ENCODE measurements at regions not wholly inside any gene's neighbourhood (a gene's known extent, or its start where the extent isn't known, plus 50 kb on each side); places are given as distances from the start of the nearest gene placed in this dataset.

GRCh38 chr5:123987956-123988355, 476.0 kb downstream of the CSNK1G3 start:
- no peak for DNase-seq (ENCODE audit: low spot score)
- Histone ChIP-seq H3K27ac (ENCODE audit: low read depth in 1 of 2, low read length in 2 of 2) (no peak overlapping the region), H3K9me3 (ENCODE audit: control insufficient read depth in 4 of 4, low read length in 3 of 4) (no peaks in the 10 kb centered on the region), H3K36me3 (ENCODE audit: control insufficient read depth in 4 of 4, insufficient read depth in 3 of 4, low read depth in 1 of 4, low read length in 3 of 4) (no peaks in the 10 kb centered on the region), H3K4me1 (ENCODE audit: control insufficient read depth in 4 of 4, insufficient read depth in 4 of 4, low read length in 3 of 4) (no peaks in the 10 kb centered on the region), H3K9ac (ENCODE audit: low read depth in 1 of 2, low read length in 2 of 2) (no peak overlapping the region), H3K27me3 (ENCODE audit: control insufficient read depth in 4 of 4, insufficient read depth in 4 of 4, low read length in 3 of 4) (peaks cover 0 to 4% (median 0%) of the 10 kb centered on the region in 4 donors), H3K4me3 (ENCODE audit: low read depth in 1 of 3, low read length in 3 of 3) (no peak overlapping the region)
- WGBS = 84% methylated on average over 5 of the region's 5 CpGs
- TF ChIP-seq ATF3 (IDR thresholded peaks at IDR 0.05) (no peak), HNF4G (IDR thresholded peaks at IDR 0.05) (no peak), GABPA (IDR thresholded peaks at IDR 0.05 in 1 of 2, conservative IDR thresholded peaks at IDR 0.05 in 1 of 2) (no peak), JUND (IDR thresholded peaks at IDR 0.05) (no peak), TAF1 (conservative IDR thresholded peaks at IDR 0.05) (no peak), CTCF (IDR thresholded peaks at IDR 0.05; ENCODE audit: low read depth, low read length, missing input control) (no peak), SP1 (IDR thresholded peaks at IDR 0.05) (no peak), ZBTB33 (IDR thresholded peaks at IDR 0.05) (no peak), YY1 (IDR thresholded peaks at IDR 0.05) (no peak), MAX (IDR thresholded peaks at IDR 0.05) (no peak)

- no peak for DNase-seq (ENCODE audit: low spot score)
- Histone ChIP-seq H3K9me3 (ENCODE audit: control insufficient read depth in 4 of 4, low read length in 3 of 4) (no peaks in the 10 kb centered on the region), H3K4me3 (ENCODE audit: low read depth in 1 of 3, low read length in 3 of 3) (no peak overlapping the region), H3K36me3 (ENCODE audit: control insufficient read depth in 4 of 4, insufficient read depth in 3 of 4, low read depth in 1 of 4, low read length in 3 of 4) (no peaks in the 10 kb centered on the region), H3K4me1 (ENCODE audit: control insufficient read depth in 4 of 4, insufficient read depth in 4 of 4, low read length in 3 of 4) (no peaks in the 10 kb centered on the region), H3K27me3 (ENCODE audit: control insufficient read depth in 4 of 4, insufficient read depth in 4 of 4, low read length in 3 of 4) (no peaks in the 10 kb centered on the region), H3K27ac (ENCODE audit: low read depth in 1 of 2, low read length in 2 of 2) (no peak overlapping the region), H3K9ac (ENCODE audit: low read depth in 1 of 2, low read length in 2 of 2) (no peak overlapping the region)
- WGBS = 80% methylated on average over 4 of the region's 4 CpGs
- TF ChIP-seq FOXA1 (IDR thresholded peaks at IDR 0.05) = no peak
- no peak for TF ChIP-seq JUND (IDR thresholded peaks at IDR 0.05)
- no peak for TF ChIP-seq EGR1 (IDR thresholded peaks at IDR 0.05; ENCODE audit: low read depth in 2 of 2)
- no peak for TF ChIP-seq ZBTB33 (IDR thresholded peaks at IDR 0.05)
- TF ChIP-seq REST (IDR thresholded peaks at IDR 0.05) = no peak
- TF ChIP-seq CTCF (IDR thresholded peaks at IDR 0.05; ENCODE audit: low read depth, low read length, missing input control) = no peak
- TF ChIP-seq YY1 (IDR thresholded peaks at IDR 0.05) = no peak
- TF ChIP-seq HNF4G (IDR thresholded peaks at IDR 0.05) = no peak
- TF ChIP-seq GABPA (IDR thresholded peaks at IDR 0.05 in 1 of 2, conservative IDR thresholded peaks at IDR 0.05 in 1 of 2) = no peak
- no peak for TF ChIP-seq HNF4A (conservative IDR thresholded peaks at IDR 0.05)
- no peak for TF ChIP-seq FOXA2 (IDR thresholded peaks at IDR 0.05)
- TF ChIP-seq RXRA (IDR thresholded peaks at IDR 0.05) = no peak
- TF ChIP-seq SP1 (IDR thresholded peaks at IDR 0.05) = no peak
- no peak for TF ChIP-seq MAX (IDR thresholded peaks at IDR 0.05)
- no peak for TF ChIP-seq NR2F2 (IDR thresholded peaks at IDR 0.05)
- TF ChIP-seq ATF3 (IDR thresholded peaks at IDR 0.05) = no peak
These were observed 464.5 kb downstream of the CSNK1G3 start for GRCh38 chr5:123976379-123977033.
